Heart left ventricle (tissue), 16 donors: ENCODE measurements at regions not wholly inside any gene's neighbourhood (a gene's known extent, or its start where the extent isn't known, plus 50 kb on each side); places are given as distances from the start of the nearest gene placed in this dataset.

Source experiments
- ATAC-seq, 4 donors: fragments of 200-7000 bp; cut with Tn5 transposase; one replicate each; pipeline ENCODE4 v1.9.1; 2020 to 2022; ENCODE audit warnings: moderate library complexity in 4 of 4, mild to moderate bottlenecking in 3 of 4, moderate number of reproducible peaks in 1 of 4
- DNase-seq, 5 donors: peaks; one replicate each; pipeline ENCODE4 v3.0.0-alpha.2; 2020
- H3K27ac ChIP-seq, 12 donors: fragments of 200-600 bp; sonication (generic) in 4 of 12; one replicate each; pipeline versions ENCODE4 v1.5.0 to v1.8.0; 2016 to 2022; ENCODE audit warnings: mild to moderate bottlenecking in 2 of 12
- H3K27me3 ChIP-seq, 9 donors: fragments of 200-600 bp; sonication (generic) in 2 of 9; one replicate each; pipeline versions ENCODE4 v1.5.1 to v1.8.0; 2016 to 2022; ENCODE audit warnings: mild to moderate bottlenecking in 3 of 9
- H3K36me3 ChIP-seq, 9 donors: fragments of 200-600 bp; sonication (generic) in 2 of 9; one replicate each; pipeline versions ENCODE4 v1.5.0 to v1.8.0; 2018 to 2022; ENCODE audit warnings: mild to moderate bottlenecking in 2 of 9
- H3K4me1 ChIP-seq, 12 donors: fragments of 200-600 bp; sonication (generic) in 4 of 12; one replicate each; pipeline versions ENCODE4 v1.5.0 to v1.8.0; 2016 to 2022; ENCODE audit warnings: mild to moderate bottlenecking in 3 of 12
- H3K4me3 ChIP-seq, 12 donors: fragments of 200-600 bp; sonication (generic) in 4 of 12; one replicate each; pipeline versions ENCODE4 v1.5.0 to v1.8.0; 2017 to 2022; ENCODE audit warnings: mild to moderate bottlenecking in 9 of 12, moderate library complexity in 4 of 12
- H3K9me3 ChIP-seq, 12 donors: fragments of 200-600 bp; sonication (generic) in 4 of 12; one replicate each; pipeline versions ENCODE4 v1.5.0 to v1.8.0; 2016 to 2022; ENCODE audit warnings: mild to moderate bottlenecking in 1 of 12
- CTCF ChIP-seq, 12 donors: fragments of 200-600 bp; sonication (generic) in 4 of 12; IDR thresholded peaks; one replicate each; pipeline versions ENCODE4 v1.5.0 to v1.8.0; 2018 to 2022; ENCODE audit warnings: antibody characterized with exemption in 12 of 12, mild to moderate bottlenecking in 5 of 12
- POLR2A ChIP-seq, 2 donors: fragments of 450-650 bp; IDR thresholded peaks; one replicate each; pipeline ENCODE4 v1.6.1; 2017; ENCODE audit warnings: antibody characterized with exemption in 2 of 2, mild to moderate bottlenecking in 2 of 2, moderate library complexity in 2 of 2
- WGBS, 4 donors: extraction: QIAGEN DNeasy Blood & Tissue Kit in 2 of 4; methylation state at CpG; one replicate each; pipeline versions ENCODE4 v1.1.5 to v1.1.7; 2013 to 2018; 5-methylcytosine and 5-hydroxymethylcytosine counted together
- intact Hi-C, 10 donors: fragments of 100-400 bp; cut with DNase I; formaldehyde crosslinking; loops; one replicate each; pipeline versions ENCODE4 v1.11.1 to v1.14.2; 2022
- donor health status: ischemic (EF 13 %, LVEDD 7.1; RV severe dilation, severe dysfunction).
- donor health status: healthy with polysubstance abuse.
- donor health status: DM: no; HTN: yes; CAD: no.
- donor health status: DM: no; HTN: no; CAD: no.
- donor health status: ischemic (EF 25% LVEDD 6.9; RV normal size, moderate dysfunction).
- donor health status: ischemic (EF 25% LVEDD 5.7; RV mildly dilated, moderate dysfunction).
- donor health status: healthy.
- donor health status: DM: yes; HTN: yes; CAD: no.
- donor health status: ischemic (EF 35%, LVEDD 5.7; RV mildly dilated, moderate dysfunction).
- donor health status: nonischemic (EF 11% LVEDD 7.7; RV severe dilation, severe dysfunction).
- donor health status: DM: yes; HTN: yes; CAD: no.
- donor health status: PGD.
- donor health status: ischemic (EF 29% LVEDD 5.4; RV normal size, mild dysfunction).
- donor health status: nonischemic (EF 23%, LVEDD 6.1; RV moderate dilation, normal function).

DNA sequence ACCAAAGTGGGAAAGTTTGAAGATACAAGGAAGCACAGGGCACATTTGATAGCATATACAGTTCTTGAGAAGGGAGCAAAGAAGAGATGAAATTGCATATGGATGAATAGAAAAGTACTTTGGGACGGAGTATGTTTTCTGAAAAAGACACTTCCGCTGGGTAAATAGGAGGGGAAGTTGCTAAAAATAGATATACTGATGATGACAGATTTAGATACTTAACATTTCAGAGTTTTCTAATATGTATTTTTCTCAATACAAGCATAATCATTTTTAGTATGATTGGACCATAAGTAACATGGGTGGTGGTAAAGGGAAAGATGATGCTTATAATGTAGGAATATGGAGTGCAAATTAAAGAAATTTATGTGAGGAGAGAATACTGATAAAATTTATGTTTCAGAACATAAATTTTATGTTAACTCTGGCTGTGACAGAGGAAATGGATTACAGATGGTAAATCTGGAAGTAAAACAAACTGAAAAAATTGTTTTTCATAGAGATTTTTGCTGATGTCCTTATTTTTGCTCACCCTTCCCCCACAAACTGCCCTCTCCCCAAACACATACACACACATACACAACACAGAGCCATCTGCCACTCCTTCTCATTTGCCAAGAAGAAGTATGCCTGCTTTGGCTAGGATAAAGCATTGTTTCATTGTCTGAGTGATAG, 583.9 kb upstream of the MIR17HG start:
- H3K4me3 ChIP-seq: no peak overlapping the region
- H3K9me3 ChIP-seq: no peaks in the 10 kb centered on the region
- H3K27me3 ChIP-seq: no peaks in the 10 kb centered on the region
- H3K36me3 ChIP-seq: no peaks in the 10 kb centered on the region
- WGBS, 4 donors: 40 to 57% (median 46%) methylated on average over 2 of the region's 2 CpGs
- DNase-seq (no peak), ATAC-seq (no peak)
- H3K27ac ChIP-seq: no peak overlapping the region
- no peaks in the 10 kb centered on the region for H3K4me1 ChIP-seq
- intact Hi-C loops: no loop called here
- TF ChIP-seq POLR2A (IDR thresholded peaks at IDR 0.05): no peak
- TF ChIP-seq CTCF (IDR thresholded peaks at IDR 0.05): no peak

GRCh38 chr13:90766386-90766902, 581.0 kb upstream of the MIR17HG start:
- intact Hi-C loops: no loop called here
- H3K4me3 ChIP-seq: no peak overlapping the region
- WGBS, 4 donors: 80 to 92% (median 88%) methylated on average over 1 of the region's 1 CpG
- H3K9me3 ChIP-seq: no peaks in the 10 kb centered on the region
- H3K36me3 ChIP-seq: no peaks in the 10 kb centered on the region
- H3K27ac ChIP-seq: no peak overlapping the region
- DNase-seq (no peak), ATAC-seq (no peak)
- H3K27me3 ChIP-seq: no peaks in the 10 kb centered on the region
- no peaks in the 10 kb centered on the region for H3K4me1 ChIP-seq
- no peak for TF ChIP-seq CTCF (IDR thresholded peaks at IDR 0.05)
- TF ChIP-seq POLR2A (IDR thresholded peaks at IDR 0.05): no peak

GRCh38 chr13:90768116-90768515, 579.4 kb upstream of the MIR17HG start:
- H3K9me3 ChIP-seq: no peaks in the 10 kb centered on the region
- no peaks in the 10 kb centered on the region for H3K36me3 ChIP-seq
- TF ChIP-seq POLR2A (IDR thresholded peaks at IDR 0.05): no peak
- TF ChIP-seq CTCF (IDR thresholded peaks at IDR 0.05): no peak
- DNase-seq (no peak), ATAC-seq (no peak)
- intact Hi-C loops: no loop called here
- no peak overlapping the region for H3K27ac ChIP-seq
- 74 to 87% (median 81%) methylated on average over 3 of the region's 3 CpGs for WGBS, 4 donors
- H3K4me1 ChIP-seq: no peaks in the 10 kb centered on the region
- H3K4me3 ChIP-seq: no peak overlapping the region
- no peaks in the 10 kb centered on the region for H3K27me3 ChIP-seq

- DNase-seq (no peak), ATAC-seq (no peak)
- no peak overlapping the region for H3K27ac ChIP-seq
- 66 to 81% (median 70%) methylated on average over 3 of the region's 3 CpGs for WGBS, 4 donors
- H3K4me3 ChIP-seq: no peak overlapping the region
- intact Hi-C loops: no loop called here
- H3K9me3 ChIP-seq: no peaks in the 10 kb centered on the region
- TF ChIP-seq CTCF (IDR thresholded peaks at IDR 0.05): no peak
- TF ChIP-seq POLR2A (IDR thresholded peaks at IDR 0.05): no peak
- H3K4me1 ChIP-seq: no peaks in the 10 kb centered on the region
- no peaks in the 10 kb centered on the region for H3K27me3 ChIP-seq
- H3K36me3 ChIP-seq: no peaks in the 10 kb centered on the region
Measured at GRCh38 chr13:90769387-90769786, 578.1 kb upstream of the MIR17HG start.
